Bronchial epithelial cell (primary cell): ENCODE measurements at regions not wholly inside any gene's neighbourhood (a gene's known extent, or its start where the extent isn't known, plus 50 kb on each side); places are given as distances from the start of the nearest gene placed in this dataset.

ENCODE experiments used
- DNase-seq: peaks from one replicate; pipeline ENCODE4 v3.0.0-alpha.2; 2010; ENCODE audit warnings: low read depth
- FAIRE-seq: peaks from 2 replicates; lab custom pipeline; 2011; peaks lifted over from hg19 to GRCh38; lab: Jason Lieb, UNC
- H3K27me3 ChIP-seq: 2 replicates; pipeline ENCODE4 v1.5.1; 2011; ENCODE audit warnings: low read length; ENCODE audit not compliant: control insufficient read depth, insufficient read depth
- H3K36me3 ChIP-seq: 2 replicates; pipeline ENCODE4 v1.5.1; 2011; ENCODE audit warnings: low read length; ENCODE audit not compliant: control insufficient read depth, insufficient read depth
- H3K4me3 ChIP-seq: 2 replicates; pipeline ENCODE4 v1.5.1; 2011; ENCODE audit warnings: mild to moderate bottlenecking, low read depth, low read length, control low read depth
- TF ChIP-seq, protein P1 (sequence below): IDR thresholded peaks from 2 replicates; pipeline ENCODE4 v1.5.1; 2011; ENCODE audit warnings: mild to moderate bottlenecking, moderate library complexity, low read length, control low read depth, inconsistent platforms; ENCODE audit not compliant: insufficient read depth, severe bottlenecking

DNA sequence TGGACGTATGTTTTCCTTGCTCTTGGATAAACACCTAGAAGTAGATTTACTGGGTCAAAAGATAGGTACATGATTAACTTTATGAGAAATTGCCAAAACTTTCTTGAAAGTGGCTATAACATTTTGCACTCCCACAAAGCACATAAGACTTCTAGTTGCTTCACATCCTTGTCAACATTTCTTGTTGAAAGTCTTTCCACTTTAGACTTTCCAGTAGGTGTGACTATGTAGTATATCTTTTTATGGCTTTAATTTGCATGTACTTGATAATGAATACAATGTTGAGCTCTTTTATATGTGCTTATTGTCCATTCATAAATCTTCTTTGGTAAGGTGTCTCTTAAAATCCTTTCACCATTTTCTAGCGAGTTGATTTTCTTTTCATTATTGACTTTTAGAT lies 241.2 kb upstream of the RPL38 start:
- TF ChIP-seq, protein P1, sequence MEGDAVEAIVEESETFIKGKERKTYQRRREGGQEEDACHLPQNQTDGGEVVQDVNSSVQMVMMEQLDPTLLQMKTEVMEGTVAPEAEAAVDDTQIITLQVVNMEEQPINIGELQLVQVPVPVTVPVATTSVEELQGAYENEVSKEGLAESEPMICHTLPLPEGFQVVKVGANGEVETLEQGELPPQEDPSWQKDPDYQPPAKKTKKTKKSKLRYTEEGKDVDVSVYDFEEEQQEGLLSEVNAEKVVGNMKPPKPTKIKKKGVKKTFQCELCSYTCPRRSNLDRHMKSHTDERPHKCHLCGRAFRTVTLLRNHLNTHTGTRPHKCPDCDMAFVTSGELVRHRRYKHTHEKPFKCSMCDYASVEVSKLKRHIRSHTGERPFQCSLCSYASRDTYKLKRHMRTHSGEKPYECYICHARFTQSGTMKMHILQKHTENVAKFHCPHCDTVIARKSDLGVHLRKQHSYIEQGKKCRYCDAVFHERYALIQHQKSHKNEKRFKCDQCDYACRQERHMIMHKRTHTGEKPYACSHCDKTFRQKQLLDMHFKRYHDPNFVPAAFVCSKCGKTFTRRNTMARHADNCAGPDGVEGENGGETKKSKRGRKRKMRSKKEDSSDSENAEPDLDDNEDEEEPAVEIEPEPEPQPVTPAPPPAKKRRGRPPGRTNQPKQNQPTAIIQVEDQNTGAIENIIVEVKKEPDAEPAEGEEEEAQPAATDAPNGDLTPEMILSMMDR, result no peak
- Histone ChIP-seq H3K27me3 (no peaks in the 10 kb centered on the region), H3K36me3 (no peaks in the 10 kb centered on the region), H3K4me3 (no peak overlapping the region)
- FAIRE-seq (no peak), DNase-seq (no peak)

DNA sequence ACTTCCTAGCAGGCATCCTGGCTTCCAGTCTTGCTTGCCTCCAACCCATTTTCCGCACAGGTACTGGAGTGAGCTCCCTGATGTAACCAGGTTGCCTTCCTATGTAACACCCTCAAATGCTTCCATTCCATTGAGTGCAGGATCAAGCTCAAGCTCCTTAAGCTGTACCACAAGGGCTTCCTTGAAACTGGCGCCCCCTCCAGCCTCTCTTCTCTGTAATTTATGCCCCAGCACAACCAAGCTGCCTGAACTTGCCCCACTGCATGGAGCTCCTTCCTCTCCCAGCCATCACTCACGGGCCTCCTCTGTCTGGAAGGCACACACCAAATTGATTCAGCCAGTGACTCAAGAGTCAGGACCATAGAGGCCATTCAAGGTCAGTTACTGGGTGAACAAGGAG lies 234.8 kb upstream of the RPL38 start:
- Histone ChIP-seq H3K27me3 (no peaks in the 10 kb centered on the region), H3K36me3 (no peaks in the 10 kb centered on the region), H3K4me3 (no peak overlapping the region)
- DNase-seq (no peak), FAIRE-seq (no peak)
- TF ChIP-seq, protein P1, result no peak

DNA sequence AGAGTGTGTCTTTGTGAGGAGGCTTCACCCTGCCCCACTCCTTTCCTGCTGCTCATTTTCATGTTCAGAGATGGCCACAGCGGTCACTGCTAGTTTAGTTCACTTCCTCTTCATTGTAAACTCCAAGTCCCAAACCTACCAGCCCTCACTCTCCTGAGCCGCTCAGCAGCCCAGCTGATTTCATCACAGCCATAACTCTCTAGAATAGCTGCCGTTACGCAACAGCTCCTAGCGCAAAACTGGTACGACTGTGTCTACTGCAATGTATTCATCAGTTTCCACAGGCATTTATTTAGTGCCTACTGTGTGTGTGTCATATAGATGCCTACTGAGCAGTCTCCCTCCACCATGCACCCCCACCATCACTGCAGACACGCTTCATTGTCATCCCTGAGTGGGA lies 233.5 kb upstream of the RPL38 start:
- DNase-seq (no peak), FAIRE-seq (no peak)
- TF ChIP-seq, protein P1, result no peak
- Histone ChIP-seq H3K36me3 (no peaks in the 10 kb centered on the region), H3K4me3 (no peak overlapping the region), H3K27me3 (no peaks in the 10 kb centered on the region)

DNA sequence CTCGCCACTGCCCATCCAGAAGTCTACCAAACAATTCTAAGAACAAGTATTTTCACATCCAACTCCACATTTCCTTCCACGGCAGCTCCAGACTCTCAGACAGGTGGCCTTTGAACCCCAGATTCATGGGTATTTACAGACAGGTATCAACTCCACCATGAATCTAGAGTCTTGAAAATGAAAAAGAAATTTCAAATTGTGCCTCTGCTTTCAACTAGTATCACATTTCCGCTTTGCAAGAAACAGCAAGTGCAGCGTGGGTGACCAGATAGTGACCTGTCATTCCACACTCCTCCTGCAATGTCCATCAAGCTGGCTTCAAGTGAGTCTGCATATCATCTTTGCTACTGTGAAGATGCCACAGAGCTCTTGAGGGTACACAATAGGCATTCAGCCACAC lies 232.4 kb upstream of the RPL38 start:
- DNase-seq (no peak), FAIRE-seq (no peak)
- no peaks in the 10 kb centered on the region for H3K27me3 ChIP-seq

DNA sequence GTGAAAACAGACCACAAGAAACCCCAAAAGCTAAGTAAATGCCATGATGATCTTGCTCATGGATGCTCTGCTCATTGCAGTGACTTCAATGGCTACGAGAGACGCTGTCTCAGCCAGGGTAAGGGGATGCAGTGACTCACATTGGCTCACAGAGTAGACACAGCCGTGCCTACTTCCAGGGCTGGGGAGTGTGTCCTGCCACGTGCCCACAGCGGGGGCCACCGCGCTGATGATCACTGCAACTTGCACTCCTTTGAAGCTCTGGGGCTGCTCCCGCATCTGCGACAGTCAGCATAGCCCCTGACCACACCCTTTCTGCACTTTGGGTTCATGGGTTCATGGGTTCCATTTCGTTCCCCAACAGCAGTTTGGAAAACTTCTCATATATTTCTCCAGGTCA lies 231.4 kb upstream of the RPL38 start:
- H3K36me3 ChIP-seq, result no peaks in the 10 kb centered on the region
- H3K4me3 ChIP-seq, result no peak overlapping the region
- H3K27me3 ChIP-seq, result no peaks in the 10 kb centered on the region
- TF ChIP-seq, protein P1, result no peak
- FAIRE-seq (no peak), DNase-seq (no peak)

More for the DNA sequence above, 232.4 kb upstream of the RPL38 start:
- TF ChIP-seq, protein P1, result no peak
- Histone ChIP-seq H3K4me3 (no peak overlapping the region), H3K36me3 (no peaks in the 10 kb centered on the region)

DNA sequence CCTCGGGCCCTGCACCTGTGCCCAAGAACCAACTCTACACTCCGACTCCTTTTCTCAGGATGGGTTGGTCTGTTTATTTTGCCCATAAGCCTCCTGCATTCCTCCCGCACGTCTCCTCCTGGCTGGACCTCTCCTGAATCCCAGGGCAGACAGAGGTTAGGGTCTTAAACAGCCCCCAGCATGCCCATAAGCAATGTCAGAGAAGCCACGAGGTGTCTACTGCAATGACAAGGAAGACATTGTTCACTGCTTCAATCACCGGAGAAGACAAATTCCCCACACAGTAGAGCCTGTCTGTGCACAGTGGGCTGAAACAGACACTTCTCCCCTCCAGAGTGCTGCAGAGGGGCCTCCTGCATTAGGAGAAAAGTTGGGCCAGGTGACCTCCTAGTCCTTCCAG lies 230.6 kb upstream of the RPL38 start:
- TF ChIP-seq, protein P1, result no peak
- Histone ChIP-seq H3K36me3 (no peaks in the 10 kb centered on the region), H3K4me3 (no peak overlapping the region), H3K27me3 (no peaks in the 10 kb centered on the region)
- DNase-seq, result no peak
- no peak for FAIRE-seq
